ENCODE measurements at regions not wholly inside any gene's neighbourhood (a gene's known extent, or its start where the extent isn't known, plus 50 kb on each side); places are given as distances from the start of the nearest gene placed in this dataset.

DNA sequence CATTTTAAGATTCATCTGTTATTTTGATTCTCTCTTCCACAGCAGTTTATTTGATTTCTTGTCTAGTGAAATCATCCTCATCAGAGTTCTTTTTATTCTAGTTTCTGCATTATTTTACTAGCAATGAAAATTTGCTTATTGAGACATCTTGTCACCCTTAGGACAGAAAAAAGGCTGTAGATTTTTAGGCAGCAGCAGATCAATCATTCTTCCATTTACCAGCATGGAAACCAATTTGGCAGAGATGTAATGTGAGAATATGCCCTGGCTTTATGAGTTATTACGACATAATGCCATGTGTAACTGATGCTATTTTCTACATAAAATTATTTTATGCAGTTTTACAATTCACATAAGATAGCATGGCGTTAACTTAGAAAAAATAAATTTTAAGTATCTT is 688.6 kb upstream of the SLC10A2 start:
- TF ChIP-seq, protein P1, sequence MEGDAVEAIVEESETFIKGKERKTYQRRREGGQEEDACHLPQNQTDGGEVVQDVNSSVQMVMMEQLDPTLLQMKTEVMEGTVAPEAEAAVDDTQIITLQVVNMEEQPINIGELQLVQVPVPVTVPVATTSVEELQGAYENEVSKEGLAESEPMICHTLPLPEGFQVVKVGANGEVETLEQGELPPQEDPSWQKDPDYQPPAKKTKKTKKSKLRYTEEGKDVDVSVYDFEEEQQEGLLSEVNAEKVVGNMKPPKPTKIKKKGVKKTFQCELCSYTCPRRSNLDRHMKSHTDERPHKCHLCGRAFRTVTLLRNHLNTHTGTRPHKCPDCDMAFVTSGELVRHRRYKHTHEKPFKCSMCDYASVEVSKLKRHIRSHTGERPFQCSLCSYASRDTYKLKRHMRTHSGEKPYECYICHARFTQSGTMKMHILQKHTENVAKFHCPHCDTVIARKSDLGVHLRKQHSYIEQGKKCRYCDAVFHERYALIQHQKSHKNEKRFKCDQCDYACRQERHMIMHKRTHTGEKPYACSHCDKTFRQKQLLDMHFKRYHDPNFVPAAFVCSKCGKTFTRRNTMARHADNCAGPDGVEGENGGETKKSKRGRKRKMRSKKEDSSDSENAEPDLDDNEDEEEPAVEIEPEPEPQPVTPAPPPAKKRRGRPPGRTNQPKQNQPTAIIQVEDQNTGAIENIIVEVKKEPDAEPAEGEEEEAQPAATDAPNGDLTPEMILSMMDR (conservative IDR thresholded peaks at IDR 0.05; ENCODE audit: low read depth, low read length) = no peak
- TF ChIP-seq EZH2 (IDR thresholded peaks at IDR 0.05; ENCODE audit: low read length, unreplicated experiment) = no peak
- TF ChIP-seq EZH2phosphoT487 (IDR thresholded peaks at IDR 0.05; ENCODE audit: borderline replicate concordance, low read length) = no peak
